T-helper 9 cell (primary cell): ENCODE measurements at regions not wholly inside any gene's neighbourhood (a gene's known extent, or its start where the extent isn't known, plus 50 kb on each side); places are given as distances from the start of the nearest gene placed in this dataset.

Source experiments
- DNase-seq: peaks from one replicate; pipeline ENCODE4 v3.0.0-alpha.2; 2020

- no peak for DNase-seq
Observed at GRCh38 chr16:86303787-86304678, 206.3 kb upstream of the FOXF1 start.

GRCh38 chr16:86304868-86305267, 205.5 kb upstream of the FOXF1 start:
- no peak for DNase-seq

DNA sequence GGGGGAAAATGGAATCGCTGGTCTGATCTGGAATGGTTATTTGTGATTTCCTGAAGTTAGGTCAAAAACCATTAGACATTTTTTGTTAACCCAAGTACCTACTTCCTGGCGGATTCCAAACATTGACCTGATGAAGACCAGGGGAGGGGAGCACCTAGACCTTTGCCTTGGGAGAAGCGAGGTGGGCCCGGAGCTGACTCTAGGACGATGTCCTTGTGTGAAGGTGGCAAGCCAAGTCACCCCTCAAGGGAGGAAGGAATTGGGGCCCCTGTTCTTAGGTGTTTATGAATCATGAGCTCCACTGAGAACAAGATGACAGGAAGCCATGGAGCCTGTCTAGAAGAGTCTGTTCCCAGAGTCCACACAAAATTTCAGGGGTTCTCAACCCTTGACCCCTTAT, 204.9 kb upstream of the FOXF1 start:
- DNase-seq = no peak

DNA sequence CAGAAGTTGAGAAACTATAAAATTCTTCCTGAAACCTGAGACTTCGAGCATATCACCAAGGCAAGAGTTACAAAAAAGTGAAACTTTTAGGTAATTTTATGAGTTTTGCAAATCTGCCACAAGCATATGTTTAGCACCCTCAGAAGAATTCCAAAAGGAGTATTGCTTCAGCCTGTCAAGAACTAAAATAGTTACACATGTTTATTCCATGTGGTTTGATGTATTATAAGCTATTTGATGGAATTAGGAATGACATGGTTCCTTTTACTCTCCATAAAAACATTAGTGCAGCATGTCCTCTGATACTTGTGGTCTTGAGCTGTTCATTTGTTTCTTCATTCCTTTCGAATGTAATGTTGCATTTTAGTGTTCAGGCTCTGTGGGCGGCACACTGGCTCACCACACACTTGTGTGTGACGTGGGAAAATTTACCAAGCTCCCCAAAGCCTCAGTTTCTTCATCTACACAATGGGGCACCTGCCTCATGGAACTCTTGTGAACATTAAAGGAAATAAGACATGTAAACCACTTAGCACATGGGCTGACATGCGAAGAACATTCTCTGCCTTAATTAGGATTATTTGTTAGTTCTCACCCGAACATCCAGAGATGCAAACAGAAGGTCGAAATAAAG, 204.2 kb upstream of the FOXF1 start:
- no peak for DNase-seq

- no peak for DNase-seq
Observed at GRCh38 chr16:86306811-86307513, 203.4 kb upstream of the FOXF1 start.

DNA sequence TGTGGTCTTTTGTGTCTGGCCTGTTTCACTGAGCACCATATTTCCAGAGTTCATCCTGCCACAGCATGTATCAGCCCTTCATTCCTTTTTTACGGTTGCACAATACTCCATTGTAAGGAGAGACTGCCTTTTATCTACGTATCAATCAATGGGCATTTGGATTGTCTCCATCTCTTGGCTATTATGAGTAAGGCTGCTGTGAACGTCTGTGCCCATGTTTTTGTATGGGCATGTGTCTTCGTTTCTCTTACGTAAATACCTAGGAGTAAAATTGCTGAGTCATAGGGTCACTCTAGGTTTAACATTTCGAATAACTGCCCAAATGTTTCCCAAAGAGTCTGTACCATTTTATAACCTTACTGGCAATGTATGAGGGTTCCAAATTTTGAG, 202.8 kb upstream of the FOXF1 start:
- DNase-seq = no peak

DNA sequence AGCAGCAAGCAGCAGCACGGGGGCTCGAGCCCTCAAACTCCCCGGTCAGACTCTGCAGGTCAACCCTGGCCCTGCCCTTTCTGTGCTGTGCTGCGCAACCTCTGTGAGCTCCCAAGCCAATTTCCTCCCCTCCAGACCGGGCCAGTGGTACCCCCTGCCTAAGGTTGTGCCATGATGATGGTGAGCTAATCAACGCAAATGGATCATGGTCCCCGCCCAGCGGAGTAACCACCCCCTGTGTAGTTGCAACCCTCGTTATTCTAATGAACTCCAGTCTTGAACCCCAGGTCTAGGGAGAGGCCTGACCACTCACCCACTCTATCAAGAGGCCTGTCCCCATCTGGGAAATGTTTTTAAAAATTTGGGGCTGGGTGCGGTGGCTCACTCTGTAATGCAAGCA, 201.8 kb upstream of the FOXF1 start:
- no peak for DNase-seq

- no peak for DNase-seq
Observed at GRCh38 chr16:86313631-86314030, 196.7 kb upstream of the FOXF1 start.

DNA sequence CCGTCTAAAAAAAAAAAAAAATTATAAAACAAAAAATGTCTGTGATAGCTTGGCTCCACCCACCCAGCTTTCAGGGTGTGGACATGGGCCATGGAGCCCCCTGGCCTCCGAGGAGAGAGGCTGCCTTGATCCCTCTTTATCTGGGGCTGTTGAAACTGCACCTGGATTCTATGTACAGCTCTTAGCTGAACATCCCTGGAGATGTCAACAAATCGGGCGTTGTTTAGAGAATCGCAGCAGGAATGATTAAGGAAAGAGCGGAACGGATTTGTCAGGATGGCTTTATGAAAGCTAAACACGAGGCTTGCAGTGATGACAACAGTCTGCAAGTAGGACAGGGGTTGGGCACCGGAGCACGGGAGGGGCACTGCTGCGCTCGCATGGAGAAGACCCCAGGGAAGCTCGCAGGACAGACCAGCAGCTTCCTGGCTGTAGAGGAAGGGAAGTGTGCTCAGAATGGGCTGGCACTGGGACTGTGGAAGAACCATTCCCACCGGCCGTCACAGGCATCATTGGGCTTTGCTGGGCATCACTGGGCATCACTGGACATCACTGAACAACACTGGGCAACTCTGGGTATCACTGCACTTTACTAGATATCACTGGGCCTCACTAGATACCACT, 195.8 kb upstream of the FOXF1 start:
- no peak for DNase-seq

- no peak for DNase-seq
Observed at GRCh38 chr16:86316967-86317812, 193.1 kb upstream of the FOXF1 start.

GRCh38 chr16:86317813-86318650, 192.3 kb upstream of the FOXF1 start:
- DNase-seq = no peak

DNA sequence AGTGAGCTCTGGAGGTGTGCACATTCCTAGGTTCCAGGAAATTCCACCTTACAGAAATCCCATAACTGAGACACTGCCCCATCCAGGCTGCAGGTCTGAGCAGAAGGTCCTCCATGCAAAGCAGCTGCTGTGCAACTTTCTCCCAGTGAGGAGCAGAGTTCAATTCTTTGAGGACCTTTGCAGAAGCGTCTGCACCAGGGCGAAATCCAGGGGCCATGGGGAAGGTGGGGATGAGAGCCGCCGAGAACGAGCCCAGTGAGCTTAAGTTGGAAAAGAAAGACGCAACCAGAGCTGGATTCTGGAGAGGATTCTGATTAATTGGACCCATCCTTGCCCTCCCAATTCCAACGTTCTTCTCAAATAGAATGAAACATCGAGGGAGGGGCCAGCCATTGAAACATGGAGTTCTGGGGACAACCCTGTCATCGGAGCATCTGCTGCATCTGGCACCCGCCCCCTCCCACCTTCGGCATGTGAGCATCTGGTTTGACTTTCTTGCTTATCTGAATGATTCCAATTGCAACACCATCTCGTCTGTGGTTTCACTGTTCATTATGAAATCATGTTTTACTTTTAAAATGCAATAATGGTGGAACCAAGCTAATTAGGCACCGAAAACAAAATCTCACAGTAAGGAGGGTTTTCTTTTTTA, 190.6 kb upstream of the FOXF1 start:
- no peak for DNase-seq

- DNase-seq = no peak
Observed at GRCh38 chr16:86320237-86320595, 190.1 kb upstream of the FOXF1 start.

GRCh38 chr16:86321491-86321890, 188.8 kb upstream of the FOXF1 start:
- no peak for DNase-seq

DNA sequence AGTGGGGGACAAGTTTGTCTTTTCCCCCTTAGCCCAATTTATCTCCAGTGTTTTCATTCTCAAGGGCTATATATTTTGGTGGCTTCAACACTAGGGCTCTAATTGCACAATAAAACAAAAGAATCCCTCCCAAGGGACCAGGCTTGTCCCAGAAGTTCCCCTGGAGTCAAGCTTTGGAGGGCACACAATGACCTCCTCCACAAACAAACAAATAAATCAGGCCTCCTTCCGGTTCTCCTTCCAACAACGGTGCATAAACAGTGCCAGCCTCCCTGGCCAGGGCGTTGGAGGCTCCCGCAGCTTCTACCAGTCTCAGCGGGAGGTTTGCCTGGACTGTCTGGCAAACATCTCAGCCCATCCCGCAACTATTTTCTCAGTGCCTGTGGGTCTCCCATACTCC, 188.0 kb upstream of the FOXF1 start:
- no peak for DNase-seq

- no peak for DNase-seq
Observed at GRCh38 chr16:86322806-86323205, 187.5 kb upstream of the FOXF1 start.

DNA sequence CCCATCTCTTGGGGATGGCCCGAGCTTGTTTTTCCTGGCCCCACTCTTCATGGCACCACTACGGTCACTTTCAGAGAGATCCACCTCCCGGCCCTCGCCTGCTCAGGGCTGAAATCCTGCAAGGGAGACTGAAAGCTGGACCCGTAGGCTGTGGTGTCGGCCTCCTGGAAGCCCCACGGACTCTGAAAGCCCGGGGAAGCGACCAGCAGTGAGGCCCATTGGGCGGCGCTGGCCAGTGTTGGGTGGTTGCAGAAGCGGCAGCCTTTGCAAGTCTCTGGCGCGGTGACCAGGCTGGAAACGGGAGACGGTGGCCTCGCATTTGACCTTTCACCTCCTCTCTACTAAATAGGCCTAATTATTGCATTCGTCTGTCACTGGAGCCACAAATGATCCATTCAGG, 186.0 kb upstream of the FOXF1 start:
- DNase-seq = no peak

DNA sequence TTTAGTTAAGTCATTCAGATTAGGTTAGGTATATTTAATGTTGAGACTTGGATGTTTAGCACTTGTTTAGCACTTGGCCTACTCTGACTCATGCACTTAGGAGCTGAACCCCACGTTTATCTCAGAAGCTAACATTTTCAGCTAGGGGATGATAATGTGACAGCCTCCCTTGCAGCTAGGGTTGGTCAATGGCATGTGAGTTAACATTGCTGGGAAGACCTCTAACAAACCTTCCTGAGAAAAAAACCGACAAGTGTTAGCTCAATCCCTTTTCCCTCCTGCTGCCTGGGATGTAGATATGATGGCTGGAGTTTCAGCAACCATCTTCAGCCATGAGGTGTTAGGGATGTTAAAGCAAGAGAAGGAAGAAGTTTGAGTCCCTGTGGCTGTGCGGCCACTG, 185.0 kb upstream of the FOXF1 start:
- no peak for DNase-seq

GRCh38 chr16:86325895-86326294, 184.4 kb upstream of the FOXF1 start:
- no peak for DNase-seq

- no peak for DNase-seq
Observed at GRCh38 chr16:86327321-86327720, 183.0 kb upstream of the FOXF1 start.

DNA sequence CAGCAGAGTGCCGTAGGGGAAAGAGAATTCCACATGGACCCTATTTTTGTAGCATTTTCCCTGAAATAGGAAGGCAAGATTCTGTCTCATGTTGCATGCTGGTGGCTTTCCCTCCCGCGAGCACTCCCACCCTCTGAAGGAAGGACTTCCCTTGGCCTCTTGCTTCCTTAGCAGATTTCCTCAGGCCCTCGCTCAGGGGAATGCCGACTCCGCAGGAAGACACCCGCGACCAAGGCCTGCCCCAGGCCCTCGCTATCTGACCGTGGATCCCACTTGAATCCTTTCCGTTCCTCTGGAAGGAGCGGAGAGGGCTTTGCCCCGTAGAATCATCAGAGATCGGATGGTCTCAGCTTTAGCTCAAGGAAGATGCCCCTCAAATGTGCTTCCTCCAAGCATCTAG, 179.4 kb upstream of the FOXF1 start:
- DNase-seq = no peak
